ENCODE measurements at regions not wholly inside any gene's neighbourhood (a gene's known extent, or its start where the extent isn't known, plus 50 kb on each side); places are given as distances from the start of the nearest gene placed in this dataset.
A peak's percentile ranks its signal among the peaks of the same experiment; 100 is the strongest.

GRCh38 chr11:93080146-93080759 is 110.8 kb downstream of the MTNR1B start:
- DNase-seq, result no peak

GRCh38 chr11:93081694-93082093 is 112.2 kb downstream of the MTNR1B start:
- no peak for DNase-seq

- no peak for DNase-seq
Observed at GRCh38 chr11:93082900-93083299, 113.4 kb downstream of the MTNR1B start.

GRCh38 chr11:93084727-93085505 is 112.9 kb downstream of the SLC36A4 start:
- DNase-seq, result no peak

- peak; percentile 53 for DNase-seq
Observed at GRCh38 chr11:93089474-93090102, 108.2 kb downstream of the SLC36A4 start.
